ENCODE measurements at regions not wholly inside any gene's neighbourhood (a gene's known extent, or its start where the extent isn't known, plus 50 kb on each side); places are given as distances from the start of the nearest gene placed in this dataset.

- no peak for DNase-seq
These were observed 121.7 kb upstream of the RRP15 start for GRCh38 chr1:218163371-218163770.

DNA sequence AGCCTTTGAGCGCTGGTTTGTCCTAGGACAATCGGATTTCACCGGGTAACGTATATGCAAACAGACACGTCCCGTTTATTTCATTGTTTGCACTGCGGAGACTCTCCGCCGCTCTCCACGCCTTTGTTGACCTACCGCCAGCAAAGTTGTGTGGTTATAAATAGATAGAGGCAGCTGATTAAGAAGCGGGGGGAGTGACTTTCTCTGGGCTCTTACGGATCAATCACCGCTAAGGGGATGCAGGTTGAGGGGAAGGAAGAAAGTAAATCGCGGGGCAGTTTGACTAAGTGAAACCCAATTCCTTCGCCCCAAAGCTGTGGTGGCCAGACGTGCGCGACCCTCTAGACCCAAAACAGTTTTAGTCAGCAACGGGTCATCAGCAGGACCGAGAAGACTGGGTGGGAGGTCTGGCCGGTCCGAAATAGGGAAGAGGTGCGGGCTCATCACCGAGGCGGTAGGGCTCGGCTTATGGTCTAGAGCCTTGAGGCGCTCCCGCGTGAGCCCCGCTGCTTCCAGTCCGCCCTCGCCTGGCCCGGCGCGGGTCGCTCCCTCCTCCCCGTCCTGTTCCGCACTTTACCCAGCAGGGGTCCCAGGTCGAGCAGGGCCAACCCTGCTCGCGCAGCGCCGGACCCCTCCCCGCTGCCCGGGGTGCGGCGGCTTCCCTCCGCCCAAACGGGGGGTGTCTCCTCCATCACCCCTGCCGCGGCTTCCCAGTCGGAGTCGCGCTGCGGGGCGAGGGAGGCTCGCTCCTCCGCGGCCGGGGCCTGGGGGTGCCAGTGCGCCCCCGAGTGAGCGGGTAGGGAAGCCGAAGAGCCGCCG lies 120.8 kb upstream of the RRP15 start:
- DNase-seq, result no peak

- DNase-seq, result no peak
These were observed 120.0 kb upstream of the RRP15 start for GRCh38 chr1:218164930-218165700.

DNA sequence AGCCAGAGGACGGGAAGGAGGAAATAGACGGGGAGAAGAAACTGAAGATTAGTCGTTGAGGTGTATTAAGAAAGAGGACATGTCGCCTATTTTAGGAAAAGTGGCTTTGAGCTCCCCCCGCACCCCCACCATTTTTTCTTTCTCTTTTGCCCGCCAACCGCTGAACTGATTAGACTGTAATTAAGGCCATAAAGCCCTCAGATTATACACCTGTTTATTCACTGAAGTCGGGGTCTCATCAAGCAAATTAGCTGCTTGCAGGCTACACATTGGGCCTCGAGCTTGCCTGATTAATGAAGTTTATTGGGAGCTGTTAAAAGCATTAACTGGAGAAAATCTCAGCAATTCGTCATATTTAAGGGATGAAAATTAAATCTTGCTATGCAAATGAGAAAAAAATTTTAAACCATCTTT lies 119.4 kb upstream of the RRP15 start:
- no peak for DNase-seq

DNA sequence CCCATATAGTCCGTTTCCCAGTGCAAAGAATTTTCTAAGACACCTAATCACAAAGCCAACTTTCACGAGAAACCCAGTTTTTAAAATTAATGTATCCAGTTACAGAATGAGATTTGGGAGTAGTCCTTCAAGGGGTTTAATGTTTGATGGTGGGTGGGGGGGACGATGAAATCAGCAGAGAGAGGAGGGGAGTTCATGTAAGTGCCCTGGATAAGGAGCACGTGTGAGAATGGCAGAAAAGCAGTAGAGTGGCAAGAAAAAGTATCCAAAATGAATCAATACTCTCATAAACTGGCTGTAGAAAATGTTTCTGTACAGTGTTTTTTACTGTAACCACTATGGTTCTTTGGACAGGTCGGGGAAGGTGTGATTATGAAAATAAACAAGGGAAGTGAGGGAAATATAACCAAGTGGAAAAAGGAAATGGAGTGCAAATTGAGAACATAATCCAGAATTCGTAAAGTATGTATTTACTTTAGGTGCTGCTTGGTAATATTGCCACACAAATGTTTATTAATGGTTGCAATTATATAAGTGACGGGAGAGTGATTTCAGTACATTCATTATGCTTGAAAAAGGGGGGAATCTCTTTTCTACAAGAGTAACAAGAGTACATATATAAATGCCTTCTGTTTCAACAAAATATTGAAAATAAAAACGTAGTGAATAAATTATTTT lies 118.7 kb upstream of the RRP15 start:
- DNase-seq, result no peak

DNA sequence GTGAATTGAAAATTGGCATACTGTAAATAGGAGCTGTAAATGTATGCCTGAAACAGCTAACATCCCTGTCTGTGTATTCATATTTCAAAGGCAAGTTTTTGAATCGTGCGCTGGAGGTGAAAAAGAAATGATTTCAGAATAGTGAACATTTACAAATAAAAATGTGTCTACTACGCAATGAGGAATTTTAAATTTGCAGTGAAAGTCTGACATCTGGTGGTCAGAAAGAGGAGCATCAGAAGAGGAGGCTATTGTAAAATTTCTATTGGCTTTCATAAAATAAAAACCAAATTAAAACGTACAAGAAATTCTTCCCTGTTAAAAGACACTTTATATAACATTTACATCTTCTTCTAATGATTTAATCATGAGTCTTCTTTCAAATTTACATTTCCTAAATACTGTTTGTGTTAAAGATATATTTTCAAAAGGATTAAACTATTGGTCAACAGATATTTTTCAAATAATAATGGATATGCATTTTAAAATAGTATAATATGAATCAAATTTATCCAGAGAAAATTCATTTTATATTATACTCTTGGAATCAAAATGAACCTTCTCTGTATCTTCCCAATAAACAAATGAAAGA lies 113.7 kb upstream of the RRP15 start:
- peak in 1 of 2 donors; percentile 6 for DNase-seq

GRCh38 chr1:218182455-218182854 lies 102.6 kb upstream of the RRP15 start:
- no peak for DNase-seq

DNA sequence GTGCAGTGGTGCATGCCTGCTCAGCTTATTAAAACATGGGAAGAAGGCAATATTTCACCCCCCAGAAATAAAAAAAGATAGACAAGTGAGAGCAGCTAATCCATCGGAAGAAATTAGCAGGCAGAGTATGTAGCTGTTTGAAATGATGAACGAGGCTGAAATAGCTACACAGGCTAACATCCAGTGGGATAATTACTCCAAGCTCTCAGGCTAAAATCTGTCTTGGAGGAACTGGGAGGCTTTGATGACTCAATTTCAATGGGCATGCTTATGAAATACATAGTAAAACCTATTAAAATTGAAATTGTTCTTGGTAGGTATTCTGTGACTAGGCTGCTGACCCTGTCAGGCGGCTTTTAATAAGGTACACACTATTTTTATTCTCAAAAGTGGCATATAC lies 84.1 kb upstream of the RRP15 start:
- no peak for DNase-seq

GRCh38 chr1:218201601-218202000 lies 83.5 kb upstream of the RRP15 start:
- no peak for DNase-seq

- DNase-seq, result no peak
These were observed 79.4 kb upstream of the RRP15 start for GRCh38 chr1:218205721-218206120.

DNA sequence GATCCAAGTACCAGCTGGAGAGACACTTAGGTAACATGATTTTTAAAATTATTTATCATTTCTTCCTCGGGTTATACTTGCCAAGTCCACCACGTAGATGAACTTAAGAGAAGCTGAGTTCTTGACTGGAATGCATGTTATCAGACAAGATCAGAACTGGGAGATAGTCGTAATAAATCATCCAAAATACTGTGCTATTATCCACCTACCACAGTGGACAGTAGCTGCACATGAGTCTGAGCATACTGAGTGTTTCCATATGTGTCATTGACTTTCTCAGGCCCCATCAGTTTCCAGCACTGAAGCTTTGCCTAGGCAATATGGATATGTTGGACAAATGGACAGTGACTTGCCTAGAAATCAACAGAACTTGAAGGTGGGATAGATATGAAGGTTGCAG lies 77.9 kb upstream of the RRP15 start:
- no peak for DNase-seq

DNA sequence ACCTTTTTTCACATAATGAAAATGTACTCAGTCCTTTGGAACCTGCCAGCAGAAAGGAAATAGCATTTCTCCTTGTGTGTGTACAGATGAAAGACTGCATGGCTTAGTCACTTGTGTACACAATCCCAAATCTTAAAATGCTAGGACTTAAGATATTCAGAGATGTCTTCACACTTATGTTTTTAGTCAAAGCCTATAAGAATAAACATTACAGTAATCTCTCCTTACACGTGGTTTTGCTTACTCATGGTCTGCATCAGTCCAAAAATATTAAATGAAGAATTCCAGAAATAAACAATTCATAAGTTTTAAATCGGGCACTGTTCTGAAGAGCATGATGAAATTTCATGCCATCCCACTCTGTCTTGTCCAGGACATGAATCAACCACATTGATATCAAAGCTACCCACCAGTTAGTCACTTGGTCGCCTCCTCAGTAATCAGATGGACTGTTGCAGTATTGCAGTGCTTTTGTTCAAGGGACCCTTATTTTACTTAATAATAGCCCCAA lies 75.7 kb upstream of the RRP15 start:
- DNase-seq, result no peak

GRCh38 chr1:218211241-218211640 lies 73.9 kb upstream of the RRP15 start:
- no peak for DNase-seq

DNA sequence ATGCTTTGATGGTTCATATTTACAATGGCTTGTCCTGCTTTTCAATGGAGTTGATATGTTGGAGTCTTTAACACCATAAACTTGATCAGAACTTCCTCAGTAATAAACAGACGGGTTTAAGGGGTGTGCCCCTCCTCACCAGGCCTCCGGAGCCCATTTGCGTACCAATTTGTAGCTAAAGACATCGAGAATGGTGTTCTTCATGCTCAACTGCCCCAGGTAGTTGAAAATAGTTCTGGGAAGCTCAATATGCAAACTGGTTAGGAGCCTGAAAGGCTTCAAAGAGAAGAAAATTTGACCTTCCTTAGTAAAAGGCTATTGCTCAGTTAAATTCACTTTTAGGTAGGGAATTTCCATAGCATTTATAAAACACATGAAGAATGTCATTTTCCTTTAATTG lies 68.1 kb upstream of the RRP15 start:
- no peak for DNase-seq

DNA sequence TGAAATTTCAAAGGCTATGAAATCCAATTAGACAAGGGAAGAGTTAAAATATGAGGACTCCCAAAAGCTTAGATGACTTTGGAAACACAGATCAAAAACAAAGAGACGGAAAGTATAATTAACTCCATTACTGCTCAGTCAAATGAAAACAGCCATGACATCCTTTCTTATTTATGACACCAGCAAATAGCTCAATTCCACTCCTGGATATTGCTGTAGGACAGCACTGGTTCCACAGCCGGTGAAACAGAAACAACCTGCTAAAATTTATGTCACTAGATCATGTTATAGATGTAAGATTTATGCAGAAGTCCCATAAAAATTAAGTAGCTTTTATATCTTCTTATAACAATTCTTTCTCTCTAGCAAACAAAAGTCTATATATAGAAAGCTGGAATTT lies 65.6 kb upstream of the RRP15 start:
- no peak for DNase-seq

- DNase-seq, result no peak
These were observed 61.0 kb upstream of the RRP15 start for GRCh38 chr1:218224101-218224500.

GRCh38 chr1:218226005-218226404 lies 59.1 kb upstream of the RRP15 start:
- no peak for DNase-seq

All from CD4-positive, alpha-beta T cell treated with Interleukin-4 for 1 hour (primary cell).